Breast epithelium (tissue), 4 donors: ENCODE measurements at regions not wholly inside any gene's neighbourhood (a gene's known extent, or its start where the extent isn't known, plus 50 kb on each side); places are given as distances from the start of the nearest gene placed in this dataset.

Experiments
- DNase-seq, 2 donors: peaks; one replicate each; pipeline ENCODE4 v3.0.0-alpha.2; 2019; ENCODE audit warnings: low spot score in 2 of 2
- H3K27ac ChIP-seq, 2 donors: fragments of 200-600 bp; sonication (generic) in 1 of 2; one replicate each; pipeline ENCODE4 v1.5.1; 2016 to 2019; ENCODE audit warnings: mild to moderate bottlenecking in 1 of 2
- H3K27me3 ChIP-seq, 2 donors: fragments of 200-600 bp; sonication (generic) in 1 of 2; one replicate each; pipeline versions ENCODE4 v1.5.1 to v1.6.0; 2017 to 2019; ENCODE audit warnings: control low read depth in 1 of 2, mild to moderate bottlenecking in 1 of 2
- H3K36me3 ChIP-seq: fragments of 200-600 bp; one replicate; pipeline ENCODE4 v1.5.1; 2019
- H3K4me1 ChIP-seq, 2 donors: fragments of 200-600 bp; sonication (generic); one replicate each; pipeline ENCODE4 v1.5.1; 2016 to 2019; ENCODE audit warnings: control low read depth in 1 of 2
- H3K4me3 ChIP-seq, 3 donors: fragments of 200-600 bp; sonication (generic); 1 replicate in 2 of 3; 2 replicates in 1 of 3; pipeline ENCODE4 v1.5.1; 2016 to 2019; ENCODE audit warnings: mild to moderate bottlenecking in 3 of 3, moderate library complexity in 2 of 3
- H3K9me3 ChIP-seq, 2 donors: fragments of 200-600 bp; sonication (generic) in 1 of 2; one replicate each; pipeline ENCODE4 v1.5.1; 2016 to 2019; ENCODE audit warnings: control low read depth in 1 of 2
- POLR2A ChIP-seq: fragments of 450-650 bp; IDR thresholded peaks from one replicate; pipeline ENCODE4 v1.6.1; 2016; ENCODE audit warnings: antibody characterized with exemption, mild to moderate bottlenecking, moderate library complexity
- POLR2AphosphoS5 ChIP-seq, 3 donors: sonication (generic); formaldehyde crosslinking; IDR thresholded peaks; one replicate each; pipeline ENCODE4 v1.6.1; 2017; ENCODE audit warnings: antibody characterized with exemption in 3 of 3
- intact Hi-C: fragments of 100-400 bp; cut with DNase I; formaldehyde crosslinking; loops from one replicate; pipeline ENCODE4 v1.15.1; 2023; ENCODE audit warnings: low total_unique reads
- TF ChIP-seq, protein P1 (sequence below), 3 donors: fragments of 450-650 bp; IDR thresholded peaks; one replicate each; pipeline ENCODE4 v1.5.1; 2016 to 2017; ENCODE audit warnings: antibody characterized with exemption in 3 of 3, mild to moderate bottlenecking in 3 of 3, moderate library complexity in 3 of 3

DNA sequence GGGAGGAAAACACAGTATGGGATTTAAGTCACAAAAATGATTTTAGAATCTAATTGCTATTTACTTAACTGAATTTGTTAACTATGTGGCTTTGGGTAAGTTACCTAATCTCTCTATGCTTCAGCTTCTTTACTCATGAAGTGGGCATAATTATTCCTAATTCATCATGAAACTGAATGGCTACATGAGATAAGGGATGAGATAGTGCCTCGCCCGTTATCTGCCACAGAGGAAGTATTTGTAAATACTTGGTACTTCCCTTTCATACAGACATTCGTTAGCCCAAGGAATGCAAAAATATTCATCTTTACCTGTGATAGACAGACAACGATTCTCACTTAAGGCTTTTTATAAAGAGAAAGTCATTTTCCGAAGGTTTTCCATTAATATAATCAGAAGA is 221.2 kb upstream of the BLID start:
- Histone ChIP-seq H3K27me3 (no peaks in the 10 kb centered on the region), H3K4me3 (no peak overlapping the region), H3K9me3 (no peaks in the 10 kb centered on the region), H3K4me1 (no peaks in the 10 kb centered on the region), H3K27ac (no peak overlapping the region), H3K36me3 (no peaks in the 10 kb centered on the region)
- intact Hi-C loops = no loop called here
- DNase-seq = no peak
- no peak for TF ChIP-seq POLR2AphosphoS5 (IDR thresholded peaks at IDR 0.05)
- TF ChIP-seq, protein P1, sequence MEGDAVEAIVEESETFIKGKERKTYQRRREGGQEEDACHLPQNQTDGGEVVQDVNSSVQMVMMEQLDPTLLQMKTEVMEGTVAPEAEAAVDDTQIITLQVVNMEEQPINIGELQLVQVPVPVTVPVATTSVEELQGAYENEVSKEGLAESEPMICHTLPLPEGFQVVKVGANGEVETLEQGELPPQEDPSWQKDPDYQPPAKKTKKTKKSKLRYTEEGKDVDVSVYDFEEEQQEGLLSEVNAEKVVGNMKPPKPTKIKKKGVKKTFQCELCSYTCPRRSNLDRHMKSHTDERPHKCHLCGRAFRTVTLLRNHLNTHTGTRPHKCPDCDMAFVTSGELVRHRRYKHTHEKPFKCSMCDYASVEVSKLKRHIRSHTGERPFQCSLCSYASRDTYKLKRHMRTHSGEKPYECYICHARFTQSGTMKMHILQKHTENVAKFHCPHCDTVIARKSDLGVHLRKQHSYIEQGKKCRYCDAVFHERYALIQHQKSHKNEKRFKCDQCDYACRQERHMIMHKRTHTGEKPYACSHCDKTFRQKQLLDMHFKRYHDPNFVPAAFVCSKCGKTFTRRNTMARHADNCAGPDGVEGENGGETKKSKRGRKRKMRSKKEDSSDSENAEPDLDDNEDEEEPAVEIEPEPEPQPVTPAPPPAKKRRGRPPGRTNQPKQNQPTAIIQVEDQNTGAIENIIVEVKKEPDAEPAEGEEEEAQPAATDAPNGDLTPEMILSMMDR (IDR thresholded peaks at IDR 0.05) = no peak
- no peak for TF ChIP-seq POLR2A

GRCh38 chr11:122336706-122337105 is 220.7 kb upstream of the BLID start:
- Histone ChIP-seq H3K27ac (no peak overlapping the region), H3K27me3 (no peaks in the 10 kb centered on the region), H3K36me3 (no peaks in the 10 kb centered on the region), H3K4me1 (no peaks in the 10 kb centered on the region), H3K9me3 (no peaks in the 10 kb centered on the region), H3K4me3 (no peak overlapping the region)
- TF ChIP-seq POLR2A = no peak
- TF ChIP-seq, protein P1 (IDR thresholded peaks at IDR 0.05) = no peak
- TF ChIP-seq POLR2AphosphoS5 (IDR thresholded peaks at IDR 0.05) = no peak
- DNase-seq = no peak
- intact Hi-C loops = no loop called here

DNA sequence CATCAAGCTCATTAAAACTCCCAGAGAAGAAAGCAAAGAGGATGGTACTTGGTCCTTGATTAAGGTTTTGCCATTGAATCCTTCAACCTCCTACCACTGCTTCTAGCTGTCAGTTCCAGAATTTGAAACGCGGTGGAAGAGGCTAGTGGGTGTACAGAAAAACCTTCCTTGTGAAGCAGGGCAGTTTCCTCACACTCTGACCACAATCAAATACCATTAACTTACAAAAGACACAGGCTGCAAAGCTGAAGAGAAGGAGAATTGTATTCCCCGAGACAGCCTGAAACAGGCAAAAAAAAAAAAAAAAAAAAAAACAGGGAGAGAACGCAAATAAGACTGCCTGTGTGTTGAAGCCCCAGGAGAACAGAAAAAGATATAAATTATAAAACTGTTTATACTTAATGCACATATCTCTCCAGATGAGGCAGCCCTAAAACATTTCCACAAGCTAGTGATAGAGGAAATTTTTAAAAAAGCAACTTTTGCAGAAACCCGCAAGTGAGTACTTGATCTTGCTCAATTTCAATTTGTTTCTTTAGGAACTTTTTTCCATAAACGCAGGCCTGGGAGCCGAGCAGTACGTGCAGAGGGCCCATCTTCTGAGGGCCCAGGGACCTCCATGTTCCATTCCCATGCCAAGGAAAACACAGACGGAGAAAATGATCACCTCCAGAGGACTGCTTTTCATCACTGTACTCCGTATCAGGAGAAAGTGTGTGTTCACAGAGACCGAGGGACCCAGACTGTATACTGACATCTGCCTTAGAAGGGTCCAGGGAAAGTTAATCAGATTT is 218.7 kb upstream of the BLID start:
- H3K36me3 ChIP-seq = no peaks in the 10 kb centered on the region
- H3K4me1 ChIP-seq = no peaks in the 10 kb centered on the region
- H3K27ac ChIP-seq = no peak overlapping the region
- H3K9me3 ChIP-seq = no peaks in the 10 kb centered on the region
- no peak overlapping the region for H3K4me3 ChIP-seq
- intact Hi-C loops = no loop called here
- DNase-seq = no peak
- TF ChIP-seq, protein P1 (IDR thresholded peaks at IDR 0.05) = no peak
- TF ChIP-seq POLR2A (no peak), POLR2AphosphoS5 (IDR thresholded peaks at IDR 0.05) (no peak)
- no peaks in the 10 kb centered on the region for H3K27me3 ChIP-seq

- DNase-seq = no peak
- H3K36me3 ChIP-seq = no peaks in the 10 kb centered on the region
- H3K27me3 ChIP-seq = no peaks in the 10 kb centered on the region
- no peaks in the 10 kb centered on the region for H3K9me3 ChIP-seq
- H3K4me1 ChIP-seq = no peaks in the 10 kb centered on the region
- intact Hi-C loops = no loop called here
- TF ChIP-seq POLR2AphosphoS5 (IDR thresholded peaks at IDR 0.05) (no peak), POLR2A (no peak)
- TF ChIP-seq, protein P1 (IDR thresholded peaks at IDR 0.05) = no peak
- H3K4me3 ChIP-seq = no peak overlapping the region
- H3K27ac ChIP-seq = no peak overlapping the region
These were observed 217.5 kb upstream of the BLID start for GRCh38 chr11:122333467-122333866.

- Histone ChIP-seq H3K36me3 (no peaks in the 10 kb centered on the region), H3K27ac (no peak overlapping the region), H3K4me1 (no peaks in the 10 kb centered on the region), H3K4me3 (no peak overlapping the region), H3K9me3 (no peaks in the 10 kb centered on the region), H3K27me3 (no peaks in the 10 kb centered on the region)
- intact Hi-C loops = no loop called here
- DNase-seq = no peak
- TF ChIP-seq, protein P1 (IDR thresholded peaks at IDR 0.05) = no peak
- TF ChIP-seq POLR2A (no peak), POLR2AphosphoS5 (IDR thresholded peaks at IDR 0.05) (no peak)
These were observed 215.1 kb upstream of the BLID start for GRCh38 chr11:122331079-122331478.
